B cell (primary cell): ENCODE measurements at regions not wholly inside any gene's neighbourhood (a gene's known extent, or its start where the extent isn't known, plus 50 kb on each side); places are given as distances from the start of the nearest gene placed in this dataset.
"Not testable (repeated sequence)": the region's sequence is repeated elsewhere in the genome, so short reads cannot be mapped to it uniquely, and the experiment has no call there.

Experiments used
- ATAC-seq: fragments of 200-7000 bp; cut with Tn5 transposase; one replicate; pipeline ENCODE4 v1.10.0; 2021; ENCODE audit warnings: low read depth, mild to moderate bottlenecking, moderate number of reproducible peaks, moderate library complexity
- CTCF ChIA-PET: fragments of 350-600 bp; sonication (Branson Sonifier 250); formaldehyde crosslinking; loops from one replicate; lab custom pipeline; 2021; ENCODE audit warnings: antibody characterized with exemption, inconsistent platforms; lab: Charles Lee
- POLR2A ChIA-PET: fragments of 350-600 bp; sonication (Branson Sonifier 250); formaldehyde crosslinking; loops from one replicate; lab custom pipeline; 2021; ENCODE audit warnings: antibody characterized with exemption; lab: Charles Lee
- DNase-seq: peaks from one replicate; pipeline ENCODE4 v3.0.0; 2013
- H2AFZ ChIP-seq: 2 replicates; pipeline ENCODE4 v1.6.1; 2012; ENCODE audit warnings: mild to moderate bottlenecking, low read depth, low read length; ENCODE audit not compliant: insufficient read depth, poor library complexity, severe bottlenecking
- H3K27ac ChIP-seq, 2 donors: 1 replicate in 1 of 2; 2 replicates in 1 of 2; pipeline ENCODE4 v1.5.1; 2012 to 2013; ENCODE audit warnings: low read length in 2 of 2, mild to moderate bottlenecking in 2 of 2, moderate library complexity in 1 of 2
- H3K27me3 ChIP-seq, 4 experiments: fragments of 200-600 bp in 1 of 4; sonication (generic) in 1 of 4; replicated peaks in 1 of 4; 1 replicate in 2 of 4; 2 replicates in 2 of 4; pipeline versions ENCODE4 v1.6.1 to v1.7.0; 2013 to 2016; ENCODE audit warnings: low read length in 3 of 4, mild to moderate bottlenecking in 2 of 4, mixed read lengths in 1 of 4, moderate library complexity in 1 of 4; ENCODE audit not compliant: insufficient read depth in 4 of 4, control insufficient read depth in 3 of 4; ENCODE audit errors: control extremely low read depth in 1 of 4
- H3K36me3 ChIP-seq, 2 experiments: replicated peaks in 1 of 2; 1 replicate in 1 of 2; 2 replicates in 1 of 2; pipeline versions ENCODE4 v1.6.1 to v1.7.1; 2013; ENCODE audit warnings: low read length in 1 of 2; ENCODE audit not compliant: insufficient read depth in 2 of 2, control insufficient read depth in 1 of 2; ENCODE audit errors: control extremely low read depth in 1 of 2, extremely low read depth in 1 of 2
- H3K4me1 ChIP-seq, 2 donors: fragments of 200-600 bp in 1 of 2; sonication (generic) in 1 of 2; 1 replicate in 1 of 2; 2 replicates in 1 of 2; pipeline versions ENCODE4 v1.5.1 to v1.6.1; 2013 to 2017; ENCODE audit warnings: low read length in 2 of 2; ENCODE audit not compliant: control insufficient read depth in 2 of 2, insufficient read depth in 2 of 2
- H3K4me2 ChIP-seq: replicated peaks from 2 replicates; pipeline ENCODE3; 2012; ENCODE audit warnings: mild to moderate bottlenecking, low read depth, low read length; ENCODE audit not compliant: poor library complexity, severe bottlenecking
- H3K4me3 ChIP-seq, 5 experiments: fragments of 200-600 bp in 1 of 5; sonication (generic) in 1 of 5; 1 replicate in 3 of 5; 2 replicates in 2 of 5; pipeline versions ENCODE4 v1.5.1 to v1.7.0; 2011 to 2016; ENCODE audit warnings: low read length in 4 of 5, mild to moderate bottlenecking in 4 of 5, low read depth in 2 of 5, control low read depth in 1 of 5, moderate library complexity in 1 of 5; ENCODE audit not compliant: insufficient read depth in 1 of 5; ENCODE audit errors: control extremely low read depth in 1 of 5, extremely low read depth in 1 of 5
- H3K79me2 ChIP-seq: fragments of 200-600 bp; sonication (generic); one replicate; pipeline ENCODE4 v1.6.0; 2016; ENCODE audit warnings: low read length; ENCODE audit not compliant: control insufficient read depth, insufficient read depth
- H3K9ac ChIP-seq: fragments of 200-600 bp; sonication (generic); 2 replicates; pipeline ENCODE4 v1.6.1; 2017; ENCODE audit warnings: mild to moderate bottlenecking, low read length, moderate library complexity
- H3K9me3 ChIP-seq, 3 donors: one replicate each; pipeline versions ENCODE4 v1.6.1 to v1.7.1; 2013; ENCODE audit warnings: low read length in 2 of 3; ENCODE audit not compliant: control insufficient read depth in 2 of 3, insufficient read depth in 1 of 3; ENCODE audit errors: control extremely low read depth in 1 of 3
- H4K20me1 ChIP-seq: 2 replicates; pipeline ENCODE4 v1.6.0; 2012; ENCODE audit warnings: mild to moderate bottlenecking, low read length; ENCODE audit not compliant: insufficient read depth, control insufficient read depth, poor library complexity, severe bottlenecking
- H3K27ac Mint-ChIP-seq: one replicate; pipeline ENCODE4 v1.8.0; 2021; ENCODE audit warnings: mixed read lengths
- H3K27me3 Mint-ChIP-seq: one replicate; pipeline ENCODE4 v1.8.0; 2021; ENCODE audit warnings: mixed read lengths
- H3K4me1 Mint-ChIP-seq: one replicate; pipeline ENCODE4 v1.8.0; 2021; ENCODE audit warnings: mixed read lengths
- H3K4me3 Mint-ChIP-seq: one replicate; pipeline ENCODE4 v1.8.0; 2021; ENCODE audit warnings: mixed read lengths
- H3K9me3 Mint-ChIP-seq: one replicate; pipeline ENCODE4 v1.8.0; 2022; ENCODE audit warnings: mixed read lengths; ENCODE audit not compliant: insufficient read depth
- CTCF ChIP-seq: fragments of 200-600 bp; IDR thresholded peaks from one replicate; pipeline ENCODE4 v1.8.0; 2022; ENCODE audit warnings: antibody characterized with exemption, mild to moderate bottlenecking
- EZH2 ChIP-seq: IDR thresholded peaks from 2 replicates; pipeline ENCODE4 v1.6.1; 2012; ENCODE audit warnings: borderline replicate concordance, low read depth, mild to moderate bottlenecking, moderate library complexity, low read length; ENCODE audit not compliant: insufficient read depth, poor library complexity, severe bottlenecking
- WGBS: methylation state at CpG from one replicate; pipeline ENCODE4 v1.1.5; 2013; ENCODE audit warnings: missing lambda C conversion rate; ENCODE audit not compliant: insufficient coverage; 5-methylcytosine and 5-hydroxymethylcytosine counted together
- intact Hi-C: fragments of 100-400 bp; cut with micrococcal nuclease; formaldehyde crosslinking; loops from one replicate; pipeline ENCODE4 v1.10.0; 2022

DNA sequence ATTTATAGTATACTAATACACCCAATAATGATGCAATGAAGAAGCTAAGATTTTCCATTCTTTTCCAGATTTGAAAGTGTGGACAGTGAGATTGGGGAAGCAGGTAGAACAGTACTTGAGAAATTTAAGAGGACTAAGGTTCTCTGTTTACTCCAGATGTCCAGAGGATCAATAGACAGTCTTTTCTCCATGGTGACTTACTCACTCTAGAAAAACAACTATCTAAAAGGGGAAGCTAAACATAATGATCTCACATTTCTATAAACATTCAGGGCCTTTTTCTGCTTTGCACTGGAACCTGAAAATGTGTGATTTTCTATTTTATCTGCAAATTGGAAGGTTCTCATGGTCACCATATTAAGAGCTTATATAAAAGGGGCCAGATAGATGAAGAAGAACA lies 93.9 kb upstream of the ZBTB18 start:
- no peak for TF ChIP-seq EZH2
- TF ChIP-seq CTCF: no peak
- Histone ChIP-seq H3K9me3 (no peaks in the 10 kb centered on the region), H3K27me3 (peaks cover 0 to 6% (median 2%) of the 10 kb centered on the region in 4 experiments), H3K27ac (no peak overlapping the region), H2AFZ (no peak overlapping the region), H3K79me2 (no peaks in the 10 kb centered on the region), H3K9ac (no peak overlapping the region), H3K4me2 (no peak overlapping the region), H3K4me1 (no peaks in the 10 kb centered on the region), H3K36me3 (no peaks in the 10 kb centered on the region), H3K4me3 (no peak overlapping the region), H4K20me1 (no peaks in the 10 kb centered on the region)
- ATAC-seq (no peak), DNase-seq (no peak)
- Mint-ChIP-seq H3K27ac (no peak overlapping the region), H3K4me1 (no peaks in the 10 kb centered on the region), H3K27me3 (peaks cover 37% of the 10 kb centered on the region), H3K9me3 (no peaks in the 10 kb centered on the region), H3K4me3 (no peak overlapping the region)
- intact Hi-C loops: no loop called here
- ChIA-PET POLR2A (no interaction called here), CTCF (interaction anchor here (1.4 kb wide), 1 partner anchor 613 kb away, joined by 3 read pairs; no protein-coding TSS in a partner anchor)

- no CpG with 5 or more reads among the region's 3 CpGs for WGBS
- H3K27ac Mint-ChIP-seq: no peak overlapping the region
- intact Hi-C loops: no loop called here
- no peak for DNase-seq
- H2AFZ ChIP-seq: no peak overlapping the region
- no peaks in the 10 kb centered on the region for H4K20me1 ChIP-seq
- no peak overlapping the region for H3K4me2 ChIP-seq
- no peaks in the 10 kb centered on the region for H3K9me3 Mint-ChIP-seq
- no peaks in the 10 kb centered on the region for H3K79me2 ChIP-seq
- ChIA-PET POLR2A (no interaction called here), CTCF (no interaction called here)
- no peaks in the 10 kb centered on the region for H3K9me3 ChIP-seq
- ATAC-seq: no peak
- H3K36me3 ChIP-seq: no peaks in the 10 kb centered on the region
- TF ChIP-seq CTCF (no peak), EZH2 (no peak)
- peaks cover 35% of the 10 kb centered on the region for H3K27me3 Mint-ChIP-seq
- H3K27ac ChIP-seq: no peak overlapping the region
- H3K9ac ChIP-seq: no peak overlapping the region
- H3K4me3 ChIP-seq: no peak overlapping the region
- peaks cover 0 to 6% (median 2%) of the 10 kb centered on the region in 4 experiments for H3K27me3 ChIP-seq
- no peaks in the 10 kb centered on the region for H3K4me1 ChIP-seq
- no peaks in the 10 kb centered on the region for H3K4me1 Mint-ChIP-seq
- H3K4me3 Mint-ChIP-seq: no peak overlapping the region
These were observed 94.6 kb upstream of the ZBTB18 start for GRCh38 chr1:243956450-243956849.

- H3K9ac ChIP-seq, H2AFZ ChIP-seq, CTCF ChIA-PET, H3K27me3 ChIP-seq, H3K27ac ChIP-seq, H3K9me3 Mint-ChIP-seq, intact Hi-C loops, H3K4me1 ChIP-seq, H3K36me3 ChIP-seq, H3K79me2 ChIP-seq, H3K27me3 Mint-ChIP-seq, H3K9me3 ChIP-seq, ATAC-seq, DNase-seq, H3K4me1 Mint-ChIP-seq, H4K20me1 ChIP-seq, H3K4me2 ChIP-seq, POLR2A ChIA-PET, H3K4me3 ChIP-seq, H3K4me3 Mint-ChIP-seq, H3K27ac Mint-ChIP-seq: not testable (repeated sequence)
- 94% methylated on average over 9 of the region's 11 CpGs for WGBS
These were observed 99.9 kb upstream of the ZBTB18 start for GRCh38 chr1:243951207-243951606.
